IMR-90 (cell line): ENCODE measurements at regions not wholly inside any gene's neighbourhood (a gene's known extent, or its start where the extent isn't known, plus 50 kb on each side); places are given as distances from the start of the nearest gene placed in this dataset.

Experiments used
- ATAC-seq: fragments of 200-7000 bp; cut with Tn5 transposase; 2 replicates; pipeline ENCODE4 v1.9.1; 2020; ENCODE audit warnings: low read depth, mild to moderate bottlenecking, moderate library complexity
- BruUV-seq: library from RNA; stranded (reverse); fragments of 400-500 nt; replicated peaks from 2 replicates; lab custom pipeline; 2021; lab: Mats Ljungman, UMichigan
- CTCF ChIA-PET: fragments of 300-600 bp; formaldehyde crosslinking; extraction: SDS; loops from one replicate; lab custom pipeline; 2021; ENCODE audit warnings: antibody characterized with exemption; lab: Yijun Ruan, JAX
- POLR2A ChIA-PET: fragments of 300-600 bp; sonication (Branson Sonifier 250); formaldehyde crosslinking; loops from one replicate; lab custom pipeline; 2022; ENCODE audit warnings: antibody characterized with exemption; ENCODE audit not compliant: unreplicated experiment; lab: Charles Lee
- DNase-seq: peaks from one replicate; pipeline ENCODE4 v3.0.0; 2013
- H2AFZ ChIP-seq: replicated peaks from 2 replicates; pipeline ENCODE3; 2013; ENCODE audit warnings: low read length, mild to moderate bottlenecking; ENCODE audit not compliant: poor library complexity
- H2AK5ac ChIP-seq: 2 replicates; pipeline ENCODE4 v1.6.1; 2013; ENCODE audit warnings: low read depth, low read length, inconsistent platforms
- H2AK9ac ChIP-seq: replicated peaks from 2 replicates; pipeline ENCODE3; 2013; ENCODE audit warnings: mild to moderate bottlenecking, low read depth, low read length, moderate library complexity; ENCODE audit not compliant: poor library complexity
- H2BK120ac ChIP-seq: 2 replicates; pipeline ENCODE4 v1.6.1; 2013; ENCODE audit warnings: low read depth, low read length, inconsistent platforms
- H2BK15ac ChIP-seq: 3 replicates; pipeline ENCODE4 v1.6.1; 2013; ENCODE audit warnings: low read depth, low read length, inconsistent platforms
- H2BK20ac ChIP-seq: 2 replicates; pipeline ENCODE4 v1.6.1; 2013; ENCODE audit warnings: low read depth, mild to moderate bottlenecking, inconsistent platforms, low read length, moderate library complexity
- H2BK5ac ChIP-seq: 2 replicates; pipeline ENCODE4 v1.6.1; 2013; ENCODE audit warnings: mild to moderate bottlenecking, low read depth, low read length, inconsistent platforms; ENCODE audit not compliant: poor library complexity, severe bottlenecking
- H3K14ac ChIP-seq: replicated peaks from 2 replicates; pipeline ENCODE4 v1.6.1; 2013; ENCODE audit warnings: low read depth, low read length, inconsistent platforms
- H3K18ac ChIP-seq: 2 replicates; pipeline ENCODE4 v1.6.1; 2013; ENCODE audit warnings: low read depth, low read length, control low read depth
- H3K23ac ChIP-seq: 2 replicates; pipeline ENCODE4 v1.6.1; 2013; ENCODE audit warnings: low read depth, low read length, inconsistent platforms
- H3K27ac ChIP-seq: 2 replicates; pipeline ENCODE4 v1.5.1; 2013; ENCODE audit warnings: mild to moderate bottlenecking, control low read depth, low read length; ENCODE audit not compliant: insufficient read depth
- H3K27me3 ChIP-seq: 2 replicates; pipeline ENCODE4 v1.6.1; 2013; ENCODE audit warnings: low read length; ENCODE audit not compliant: control insufficient read depth, insufficient read depth
- H3K36me3 ChIP-seq: 2 replicates; pipeline ENCODE4 v1.6.1; 2013; ENCODE audit warnings: low read length, mixed read lengths; ENCODE audit not compliant: control insufficient read depth, insufficient read depth
- H3K4ac ChIP-seq: 2 replicates; pipeline ENCODE4 v1.6.1; 2013; ENCODE audit warnings: low read depth, low read length, inconsistent platforms
- H3K4me1 ChIP-seq: 2 replicates; pipeline ENCODE4 v1.6.1; 2013; ENCODE audit warnings: low read length, mixed read lengths; ENCODE audit not compliant: control insufficient read depth, insufficient read depth
- H3K4me2 ChIP-seq: 2 replicates; pipeline ENCODE4 v1.6.1; 2013; ENCODE audit warnings: low read depth, mild to moderate bottlenecking, control low read depth, low read length, moderate library complexity
- H3K4me3 ChIP-seq: 2 replicates; pipeline ENCODE4 v1.5.1; 2013; ENCODE audit warnings: low read depth, mild to moderate bottlenecking, control low read depth, low read length, moderate library complexity; ENCODE audit not compliant: insufficient read depth
- H3K56ac ChIP-seq: 2 replicates; pipeline ENCODE4 v1.6.1; 2013; ENCODE audit warnings: low read length, inconsistent platforms; ENCODE audit not compliant: insufficient read depth; ENCODE audit errors: extremely low read depth
- H3K79me1 ChIP-seq, 2 experiments: 2 replicates each; pipeline ENCODE4 v1.6.1; 2013; ENCODE audit warnings: low read length in 2 of 2, inconsistent platforms in 1 of 2, low read depth in 1 of 2
- H3K9ac ChIP-seq: 2 replicates; pipeline ENCODE4 v1.6.1; 2013; ENCODE audit warnings: low read depth, low read length, control low read depth
- H3K9me1 ChIP-seq: 2 replicates; pipeline ENCODE4 v1.6.1; 2013; ENCODE audit warnings: low read length, inconsistent platforms; ENCODE audit not compliant: insufficient read depth
- H3K9me3 ChIP-seq: 2 replicates; pipeline ENCODE4 v1.6.1; 2013; ENCODE audit warnings: low read length; ENCODE audit not compliant: control insufficient read depth, insufficient read depth
- H4K20me1 ChIP-seq: 2 replicates; pipeline ENCODE4 v1.6.1; 2013; ENCODE audit warnings: low read length, inconsistent platforms; ENCODE audit not compliant: insufficient read depth
- H4K5ac ChIP-seq: 2 replicates; pipeline ENCODE4 v1.6.1; 2013; ENCODE audit warnings: mild to moderate bottlenecking, low read depth, low read length, control low read depth
- H4K8ac ChIP-seq, 2 experiments: 2 replicates each; pipeline ENCODE4 v1.6.1; 2013; ENCODE audit warnings: low read depth in 2 of 2, low read length in 2 of 2, control low read depth in 1 of 2, inconsistent platforms in 1 of 2
- H4K91ac ChIP-seq: 2 replicates; pipeline ENCODE4 v1.6.1; 2013; ENCODE audit warnings: low read depth, low read length, inconsistent platforms; ENCODE audit not compliant: insufficient read depth
- BHLHE40 ChIP-seq: fragments of 150-350 bp; IDR thresholded peaks from 2 replicates; pipeline ENCODE4 v1.6.1; 2016; ENCODE audit warnings: mild to moderate bottlenecking, low read depth, low read length
- CEBPB ChIP-seq: IDR thresholded peaks from 2 replicates; pipeline ENCODE4 v1.6.1; 2012; ENCODE audit warnings: low read depth, low read length, improper control_type of control experiment
- CHD1 ChIP-seq: IDR thresholded peaks from 2 replicates; pipeline ENCODE4 v1.6.1; 2012; ENCODE audit warnings: low read depth, low read length, improper control_type of control experiment
- FOS ChIP-seq: fragments of 150-350 bp; IDR thresholded peaks from 2 replicates; pipeline ENCODE4 v1.6.1; 2016; ENCODE audit warnings: low read depth, low read length
- MAFK ChIP-seq: IDR thresholded peaks from 2 replicates; pipeline ENCODE4 v1.6.1; 2012; ENCODE audit warnings: low read depth, low read length, improper control_type of control experiment
- MAZ ChIP-seq: IDR thresholded peaks from 2 replicates; pipeline ENCODE4 v1.6.1; 2012; ENCODE audit warnings: low read depth, mild to moderate bottlenecking, low read length, improper control_type of control experiment, moderate library complexity, borderline replicate concordance
- MXI1 ChIP-seq: IDR thresholded peaks from 2 replicates; pipeline ENCODE4 v1.6.1; 2012; ENCODE audit warnings: low read depth, mild to moderate bottlenecking, low read length, moderate library complexity, borderline replicate concordance
- NFE2L2 ChIP-seq: fragments of 150-350 bp; IDR thresholded peaks from 2 replicates; pipeline ENCODE4 v1.6.1; 2016; ENCODE audit warnings: low read depth, mild to moderate bottlenecking, low read length
- POLR2A ChIP-seq: IDR thresholded peaks from 2 replicates; pipeline ENCODE4 v1.6.1; 2012; ENCODE audit warnings: mild to moderate bottlenecking, low read depth, low read length
- RAD21 ChIP-seq: IDR thresholded peaks from 2 replicates; pipeline ENCODE4 v1.6.1; 2012; ENCODE audit warnings: low read length, improper control_type of control experiment
- RCOR1 ChIP-seq: IDR thresholded peaks from 2 replicates; pipeline ENCODE4 v1.6.1; 2012; ENCODE audit warnings: mild to moderate bottlenecking, low read length, improper control_type of control experiment; ENCODE audit not compliant: insufficient replicate concordance
- RFX5 ChIP-seq: IDR thresholded peaks from 2 replicates; pipeline ENCODE4 v1.8.0; 2012; ENCODE audit warnings: low read depth, mild to moderate bottlenecking, low read length, moderate library complexity
- SMC3 ChIP-seq: fragments of 150-350 bp; IDR thresholded peaks from 2 replicates; pipeline ENCODE4 v1.6.1; 2016; ENCODE audit warnings: low read depth, mild to moderate bottlenecking, antibody characterized with exemption, low read length, moderate library complexity
- WGBS, 2 experiments: methylation state at CpG; one replicate each; pipeline versions ENCODE4 v1.1.5 to v1.1.7; 2013; ENCODE audit warnings: missing lambda C conversion rate in 2 of 2; ENCODE audit not compliant: insufficient read length in 1 of 2; ENCODE audit errors: extremely low coverage in 2 of 2; 5-methylcytosine and 5-hydroxymethylcytosine counted together
- dilution Hi-C: fragments of 300-500 bp; cut with HindIII; formaldehyde crosslinking; loops from one replicate; pipeline ENCODE4 v1.14.3; 2018; ENCODE audit warnings: low sequenced_read_pairs; ENCODE audit not compliant: unreplicated experiment
- in situ Hi-C: fragments of 300-500 bp; cut with MboI; formaldehyde crosslinking; loops from 3 replicates; pipeline ENCODE4 v1.14.3; 2019; ENCODE audit warnings: low sequenced_read_pairs, inconsistent platforms, mixed read lengths
- intact Hi-C: fragments of 100-400 bp; cut with micrococcal nuclease; formaldehyde crosslinking; loops from 2 replicates; pipeline ENCODE4 v1.10.0; 2022
- TF ChIP-seq, protein P1 (sequence below): conservative IDR thresholded peaks from 2 replicates; pipeline ENCODE4 v1.5.1; 2012; ENCODE audit warnings: mild to moderate bottlenecking, low read depth, low read length, improper control_type of control experiment
- TF ChIP-seq, protein P2 (sequence below): fragments of 150-350 bp; IDR thresholded peaks from 2 replicates; pipeline ENCODE4 v1.6.1; 2016; ENCODE audit warnings: low read depth, mild to moderate bottlenecking, low read length, moderate library complexity, borderline replicate concordance
- TF ChIP-seq, protein P3 (sequence below): fragments of 150-350 bp; IDR thresholded peaks from 2 replicates; pipeline ENCODE4 v1.6.1; 2017; ENCODE audit warnings: mild to moderate bottlenecking, antibody characterized with exemption, low read length, low read depth

DNA sequence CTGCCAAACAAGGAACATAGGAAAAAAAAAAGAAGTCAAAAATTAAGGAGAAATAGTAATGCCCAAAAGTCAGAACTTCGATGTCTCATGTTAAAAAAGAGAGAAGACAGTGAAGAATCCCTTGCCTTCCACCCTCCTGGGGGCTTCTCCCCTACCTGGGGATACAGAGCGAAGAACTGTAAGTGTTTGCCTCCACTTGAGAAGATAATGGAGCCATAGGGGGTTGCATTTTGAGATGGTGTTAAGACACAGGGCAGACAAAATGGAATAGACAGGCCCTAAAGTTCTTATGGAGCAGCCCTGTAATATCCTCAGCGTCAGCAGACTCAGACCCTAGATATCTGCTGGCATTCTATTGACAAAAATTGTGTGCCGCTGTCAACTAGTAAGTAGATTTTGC, 222.2 kb upstream of the MAP3K7 start:
- dilution Hi-C loops (no loop called here), in situ Hi-C loops (no loop called here), intact Hi-C loops (no loop called here)
- Histone ChIP-seq H4K5ac (no peak overlapping the region), H2AK9ac (no peak overlapping the region), H3K4me3 (no peak overlapping the region), H3K14ac (no peak overlapping the region), H2BK120ac (no peak overlapping the region), H2AK5ac (no peak overlapping the region), H2AFZ (no peak overlapping the region), H3K36me3 (no peaks in the 10 kb centered on the region), H2BK5ac (no peak overlapping the region), H2BK20ac (no peak overlapping the region), H2BK15ac (no peak overlapping the region), H3K9me3 (no peaks in the 10 kb centered on the region), H3K27ac (no peak overlapping the region), H3K56ac (no peak overlapping the region), H3K4me2 (no peak overlapping the region), H3K27me3 (no peaks in the 10 kb centered on the region), H4K91ac (no peak overlapping the region), H3K23ac (no peak overlapping the region), H3K18ac (no peak overlapping the region), H3K4ac (no peak overlapping the region), H3K9ac (no peak overlapping the region), H3K4me1 (no peaks in the 10 kb centered on the region), H4K20me1 (no peaks in the 10 kb centered on the region), H4K8ac (no peak overlapping the region), H3K9me1 (no peaks in the 10 kb centered on the region), H3K79me1 (no peaks in the 10 kb centered on the region)
- no peak for TF ChIP-seq MXI1
- no peak for TF ChIP-seq CHD1
- TF ChIP-seq RFX5: no peak
- no peak for TF ChIP-seq FOS
- TF ChIP-seq MAFK: no peak
- no peak for TF ChIP-seq NFE2L2
- no peak for TF ChIP-seq RAD21
- TF ChIP-seq RCOR1: no peak
- TF ChIP-seq BHLHE40: no peak
- TF ChIP-seq, protein P1, sequence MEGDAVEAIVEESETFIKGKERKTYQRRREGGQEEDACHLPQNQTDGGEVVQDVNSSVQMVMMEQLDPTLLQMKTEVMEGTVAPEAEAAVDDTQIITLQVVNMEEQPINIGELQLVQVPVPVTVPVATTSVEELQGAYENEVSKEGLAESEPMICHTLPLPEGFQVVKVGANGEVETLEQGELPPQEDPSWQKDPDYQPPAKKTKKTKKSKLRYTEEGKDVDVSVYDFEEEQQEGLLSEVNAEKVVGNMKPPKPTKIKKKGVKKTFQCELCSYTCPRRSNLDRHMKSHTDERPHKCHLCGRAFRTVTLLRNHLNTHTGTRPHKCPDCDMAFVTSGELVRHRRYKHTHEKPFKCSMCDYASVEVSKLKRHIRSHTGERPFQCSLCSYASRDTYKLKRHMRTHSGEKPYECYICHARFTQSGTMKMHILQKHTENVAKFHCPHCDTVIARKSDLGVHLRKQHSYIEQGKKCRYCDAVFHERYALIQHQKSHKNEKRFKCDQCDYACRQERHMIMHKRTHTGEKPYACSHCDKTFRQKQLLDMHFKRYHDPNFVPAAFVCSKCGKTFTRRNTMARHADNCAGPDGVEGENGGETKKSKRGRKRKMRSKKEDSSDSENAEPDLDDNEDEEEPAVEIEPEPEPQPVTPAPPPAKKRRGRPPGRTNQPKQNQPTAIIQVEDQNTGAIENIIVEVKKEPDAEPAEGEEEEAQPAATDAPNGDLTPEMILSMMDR: no peak
- TF ChIP-seq SMC3: no peak
- TF ChIP-seq MAZ: no peak
- TF ChIP-seq, protein P2, sequence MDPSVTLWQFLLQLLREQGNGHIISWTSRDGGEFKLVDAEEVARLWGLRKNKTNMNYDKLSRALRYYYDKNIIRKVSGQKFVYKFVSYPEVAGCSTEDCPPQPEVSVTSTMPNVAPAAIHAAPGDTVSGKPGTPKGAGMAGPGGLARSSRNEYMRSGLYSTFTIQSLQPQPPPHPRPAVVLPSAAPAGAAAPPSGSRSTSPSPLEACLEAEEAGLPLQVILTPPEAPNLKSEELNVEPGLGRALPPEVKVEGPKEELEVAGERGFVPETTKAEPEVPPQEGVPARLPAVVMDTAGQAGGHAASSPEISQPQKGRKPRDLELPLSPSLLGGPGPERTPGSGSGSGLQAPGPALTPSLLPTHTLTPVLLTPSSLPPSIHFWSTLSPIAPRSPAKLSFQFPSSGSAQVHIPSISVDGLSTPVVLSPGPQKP: no peak
- TF ChIP-seq POLR2A: no peak
- TF ChIP-seq CEBPB: no peak
- TF ChIP-seq, protein P3, sequence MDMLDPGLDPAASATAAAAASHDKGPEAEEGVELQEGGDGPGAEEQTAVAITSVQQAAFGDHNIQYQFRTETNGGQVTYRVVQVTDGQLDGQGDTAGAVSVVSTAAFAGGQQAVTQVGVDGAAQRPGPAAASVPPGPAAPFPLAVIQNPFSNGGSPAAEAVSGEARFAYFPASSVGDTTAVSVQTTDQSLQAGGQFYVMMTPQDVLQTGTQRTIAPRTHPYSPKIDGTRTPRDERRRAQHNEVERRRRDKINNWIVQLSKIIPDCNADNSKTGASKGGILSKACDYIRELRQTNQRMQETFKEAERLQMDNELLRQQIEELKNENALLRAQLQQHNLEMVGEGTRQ: no peak
- BruUV-seq: no TSS peak
- CTCF ChIA-PET: no interaction called here
- no peak for DNase-seq
- no peak for ATAC-seq
- POLR2A ChIA-PET: no interaction called here
- WGBS, 2 experiments: no CpG with 5 or more reads among the region's 4 CpGs
